Tibial nerve (tissue), 4 donors: ENCODE measurements at regions not wholly inside any gene's neighbourhood (a gene's known extent, or its start where the extent isn't known, plus 50 kb on each side); places are given as distances from the start of the nearest gene placed in this dataset.

Source experiments
- EP300 ChIP-seq, 2 donors: sonication (generic); formaldehyde crosslinking; IDR thresholded peaks; one replicate each; pipeline ENCODE4 v1.6.1; 2017; ENCODE audit warnings: antibody characterized with exemption in 2 of 2, mild to moderate bottlenecking in 1 of 2
- POLR2A ChIP-seq, 2 donors: fragments of 450-650 bp; IDR thresholded peaks; one replicate each; pipeline ENCODE4 v1.6.1; 2017; ENCODE audit warnings: antibody characterized with exemption in 2 of 2, mild to moderate bottlenecking in 2 of 2, moderate library complexity in 2 of 2
- TF ChIP-seq, protein P1 (sequence below), 5 experiments: fragments of 200-600 bp in 3 of 5; fragments of 450-650 bp in 2 of 5; sonication (generic) in 3 of 5; IDR thresholded peaks; one replicate each; pipeline ENCODE4 v1.5.1; 2016 to 2019; ENCODE audit warnings: antibody characterized with exemption in 5 of 5, mild to moderate bottlenecking in 3 of 5, moderate library complexity in 2 of 5

DNA sequence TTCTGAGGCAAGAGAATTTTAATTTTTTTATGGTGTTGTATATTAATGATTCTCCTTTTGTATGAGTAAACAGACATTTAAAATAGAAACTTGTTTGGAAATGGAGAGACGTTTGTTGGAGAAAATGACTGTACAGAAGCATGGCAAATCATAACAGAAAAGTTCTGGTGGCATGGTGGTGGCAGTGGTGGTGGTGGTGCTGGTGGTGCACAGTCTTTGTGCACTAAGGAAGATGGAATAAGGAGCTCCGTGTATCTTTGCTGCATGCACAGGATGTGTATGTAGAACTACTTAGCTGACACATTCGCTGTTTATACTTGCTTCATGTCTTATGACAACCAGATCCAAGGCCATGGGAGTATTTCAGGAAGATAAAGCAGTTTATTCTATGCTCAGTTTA, 294.9 kb downstream of the UTRN start:
- TF ChIP-seq, protein P1, sequence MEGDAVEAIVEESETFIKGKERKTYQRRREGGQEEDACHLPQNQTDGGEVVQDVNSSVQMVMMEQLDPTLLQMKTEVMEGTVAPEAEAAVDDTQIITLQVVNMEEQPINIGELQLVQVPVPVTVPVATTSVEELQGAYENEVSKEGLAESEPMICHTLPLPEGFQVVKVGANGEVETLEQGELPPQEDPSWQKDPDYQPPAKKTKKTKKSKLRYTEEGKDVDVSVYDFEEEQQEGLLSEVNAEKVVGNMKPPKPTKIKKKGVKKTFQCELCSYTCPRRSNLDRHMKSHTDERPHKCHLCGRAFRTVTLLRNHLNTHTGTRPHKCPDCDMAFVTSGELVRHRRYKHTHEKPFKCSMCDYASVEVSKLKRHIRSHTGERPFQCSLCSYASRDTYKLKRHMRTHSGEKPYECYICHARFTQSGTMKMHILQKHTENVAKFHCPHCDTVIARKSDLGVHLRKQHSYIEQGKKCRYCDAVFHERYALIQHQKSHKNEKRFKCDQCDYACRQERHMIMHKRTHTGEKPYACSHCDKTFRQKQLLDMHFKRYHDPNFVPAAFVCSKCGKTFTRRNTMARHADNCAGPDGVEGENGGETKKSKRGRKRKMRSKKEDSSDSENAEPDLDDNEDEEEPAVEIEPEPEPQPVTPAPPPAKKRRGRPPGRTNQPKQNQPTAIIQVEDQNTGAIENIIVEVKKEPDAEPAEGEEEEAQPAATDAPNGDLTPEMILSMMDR (IDR thresholded peaks at IDR 0.05), result no peak
- TF ChIP-seq POLR2A (IDR thresholded peaks at IDR 0.05) (no peak), EP300 (IDR thresholded peaks at IDR 0.05) (no peak)
